AG08396 (cell line): ENCODE measurements at regions not wholly inside any gene's neighbourhood (a gene's known extent, or its start where the extent isn't known, plus 50 kb on each side); places are given as distances from the start of the nearest gene placed in this dataset.
"Not testable (repeated sequence)": the region's sequence is repeated elsewhere in the genome, so short reads cannot be mapped to it uniquely, and the experiment has no call there.

ENCODE experiments used
- DNase-seq: peaks from one replicate; pipeline ENCODE4 v3.0.0; 2012; ENCODE audit warnings: low spot score, mixed read lengths

DNA sequence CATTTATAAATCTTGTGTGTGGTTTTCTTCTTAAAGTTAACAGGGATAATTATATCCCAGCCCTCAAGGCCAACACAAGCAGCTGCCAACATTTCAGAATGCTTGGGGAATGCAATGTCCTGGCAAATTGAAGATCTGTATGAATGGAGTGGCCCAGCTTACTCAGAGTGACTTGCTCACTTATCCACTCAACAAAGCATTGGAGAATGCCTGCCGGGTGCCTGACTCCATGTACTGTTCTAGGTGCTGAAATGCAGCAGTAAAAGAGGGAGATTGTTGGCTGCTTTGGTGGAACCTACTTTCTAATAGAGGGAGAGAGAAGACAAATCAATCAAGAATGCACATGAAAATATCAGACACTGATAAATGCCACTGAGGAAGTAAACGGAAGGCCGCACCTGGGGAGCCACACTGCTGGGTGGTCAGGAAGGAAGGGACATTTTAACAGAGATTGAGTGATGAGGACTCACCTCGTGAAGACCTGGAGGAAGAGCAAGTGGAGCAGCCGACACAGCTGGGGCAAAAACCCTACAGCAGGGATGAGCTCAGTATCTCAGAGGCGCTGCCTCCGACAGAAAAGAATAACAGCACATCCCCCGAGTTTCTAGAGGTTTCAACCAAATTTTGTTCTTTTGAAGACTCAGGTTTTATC, 61.2 kb upstream of the VASH1 start:
- no peak for DNase-seq

- no peak for DNase-seq
These were observed 59.8 kb upstream of the VASH1 start for GRCh38 chr14:76701436-76701835.

DNA sequence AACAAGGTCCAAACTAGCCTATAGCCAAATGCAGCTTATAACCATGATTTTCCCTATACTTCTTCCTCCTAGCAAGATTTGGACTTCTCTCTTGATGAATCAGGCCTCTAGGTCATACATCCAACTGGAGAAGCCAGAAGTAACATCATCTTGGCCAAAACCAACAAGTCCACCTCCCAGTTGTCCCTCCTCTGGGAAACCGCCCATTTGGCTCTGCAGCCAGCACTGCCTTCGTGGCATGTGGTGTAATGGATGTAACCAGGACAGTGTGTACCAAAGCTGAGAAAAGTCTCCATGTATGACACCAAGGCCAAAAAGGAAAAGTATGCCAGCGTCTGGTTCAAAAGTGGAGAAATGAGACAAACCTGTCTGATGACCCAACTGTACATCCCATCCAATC, 59.3 kb upstream of the VASH1 start:
- DNase-seq, result no peak

GRCh38 chr14:76705214-76705613, 56.1 kb upstream of the VASH1 start:
- DNase-seq, result no peak

- DNase-seq, result not testable (repeated sequence)
These were observed 55.1 kb upstream of the VASH1 start for GRCh38 chr14:76706207-76706606.

DNA sequence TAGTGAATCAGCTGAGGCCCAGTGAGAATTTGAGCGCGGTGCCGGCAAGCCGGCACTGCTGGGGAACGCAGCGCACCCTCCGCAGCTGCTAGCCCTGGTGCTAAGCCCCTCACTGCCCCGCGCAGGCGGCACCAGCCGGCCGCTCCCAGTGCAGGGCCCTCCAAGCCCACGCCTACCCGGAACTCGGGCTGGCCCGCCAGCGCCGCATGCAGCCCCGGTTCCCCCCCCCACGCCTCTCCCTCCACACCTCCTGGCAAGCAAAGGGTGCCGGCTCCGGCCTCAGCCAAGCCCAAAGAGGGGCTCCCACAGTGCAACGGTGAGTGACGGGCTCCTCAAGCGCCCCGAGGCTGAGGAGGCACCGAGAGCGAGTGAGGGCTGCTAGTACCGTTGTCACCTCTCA, 54.5 kb upstream of the VASH1 start:
- DNase-seq, result no peak

GRCh38 chr14:76708028-76708427, 53.2 kb upstream of the VASH1 start:
- no peak for DNase-seq

GRCh38 chr14:76708771-76709170, 52.5 kb upstream of the VASH1 start:
- DNase-seq, result no peak

DNA sequence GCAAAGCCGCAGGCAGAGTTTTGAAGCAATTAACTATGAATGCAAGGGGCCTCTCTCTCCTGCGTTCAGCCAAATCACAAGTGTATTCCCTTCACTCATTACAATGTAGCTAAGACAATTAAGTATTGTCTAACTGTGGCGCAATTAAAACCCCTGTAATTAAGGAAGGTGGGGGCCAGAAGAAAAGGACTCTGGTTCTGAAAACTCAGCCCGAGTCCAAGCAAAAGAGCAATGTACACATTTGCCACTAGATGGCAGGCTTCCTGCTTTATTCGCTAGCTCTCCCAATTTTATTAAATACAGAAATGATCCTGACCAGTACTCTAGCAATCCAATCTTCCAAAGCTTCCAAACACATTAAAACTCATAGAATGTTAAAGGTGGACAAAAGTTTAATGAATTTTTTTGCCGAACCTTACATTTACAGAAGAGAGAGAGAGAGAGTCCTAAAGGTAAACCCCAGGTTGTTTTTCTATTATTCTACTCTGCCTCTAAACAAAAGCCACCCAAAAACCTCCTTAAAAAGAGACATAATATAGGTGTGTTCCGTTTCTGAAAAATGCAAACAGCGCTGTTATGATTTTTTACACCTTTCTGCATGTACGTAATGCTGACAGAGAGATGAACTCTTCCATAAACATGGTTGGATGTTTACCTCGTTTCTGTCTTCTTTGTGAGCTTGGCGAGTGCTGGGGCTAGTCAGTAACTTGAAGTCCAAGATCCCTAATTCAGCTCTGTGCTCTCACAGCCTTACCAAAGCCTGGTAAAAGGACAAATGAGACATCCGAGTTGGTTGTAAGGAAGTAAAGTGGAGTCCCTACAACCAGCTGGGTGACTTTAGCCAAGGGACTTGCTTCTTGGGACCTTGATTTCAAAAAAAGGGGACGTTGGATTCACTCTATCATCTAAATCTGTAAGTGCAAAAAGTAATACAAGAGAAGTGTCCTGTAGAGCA, 50.9 kb upstream of the VASH1 start:
- peak; percentile 58 for DNase-seq
